Transverse colon (tissue), 3 donors: ENCODE measurements at regions not wholly inside any gene's neighbourhood (a gene's known extent, or its start where the extent isn't known, plus 50 kb on each side); places are given as distances from the start of the nearest gene placed in this dataset.

ENCODE experiments used
- CTCF ChIP-seq, 5 experiments: fragments of 200-600 bp in 3 of 5; fragments of 450-650 bp in 2 of 5; sonication (generic) in 3 of 5; IDR thresholded peaks; 1 replicate in 2 of 5; 2 replicates in 3 of 5; pipeline ENCODE4 v1.5.1; 2016 to 2017; ENCODE audit warnings: antibody characterized with exemption in 5 of 5, inconsistent platforms in 3 of 5, mild to moderate bottlenecking in 2 of 5, moderate library complexity in 1 of 5
- POLR2A ChIP-seq: fragments of 450-650 bp; IDR thresholded peaks from one replicate; pipeline ENCODE4 v1.6.1; 2016; ENCODE audit warnings: antibody characterized with exemption, mild to moderate bottlenecking, moderate library complexity

- TF ChIP-seq CTCF (IDR thresholded peaks at IDR 0.05) (no peak), POLR2A (no peak)
These were observed 202.7 kb downstream of the MAFB start for GRCh38 chr20:40486297-40486696.
